K562 (cell line): ENCODE measurements at regions not wholly inside any gene's neighbourhood (a gene's known extent, or its start where the extent isn't known, plus 50 kb on each side); places are given as distances from the start of the nearest gene placed in this dataset.

ENCODE experiments used
- ARID4B ChIP-seq: sonication (generic); formaldehyde crosslinking; IDR thresholded peaks from 2 replicates; pipeline ENCODE4 v1.8.0; 2022; ENCODE audit warnings: mild to moderate bottlenecking, missing genetic modification reagents
- CHD2 ChIP-seq: IDR thresholded peaks from 2 replicates; pipeline ENCODE4 v1.6.1; 2011; ENCODE audit warnings: low read depth, low read length
- CTCF ChIP-seq, 3 experiments: IDR thresholded peaks in 2 of 3; conservative IDR thresholded peaks in 1 of 3; 2 replicates each; pipeline ENCODE4 v1.5.1; 2011 to 2012; ENCODE audit warnings: low read length in 3 of 3, mild to moderate bottlenecking in 3 of 3, control low read depth in 2 of 3, improper control_type of control experiment in 1 of 3, inconsistent platforms in 1 of 3, low read depth in 1 of 3, mixed read lengths in 1 of 3, moderate library complexity in 1 of 3; ENCODE audit not compliant: insufficient read depth in 2 of 3
- E4F1 ChIP-seq: fragments of 250-450 bp; sonication (Bioruptor Pico); IDR thresholded peaks from 2 replicates; pipeline ENCODE4 v1.5.0; 2021; ENCODE audit warnings: mild to moderate bottlenecking, borderline replicate concordance
- ELK3 ChIP-seq: fragments of 450-650 bp; formaldehyde crosslinking; IDR thresholded peaks from 2 replicates; pipeline ENCODE4 v1.4.0; 2020; ENCODE audit warnings: mild to moderate bottlenecking
- EZH2 ChIP-seq: IDR thresholded peaks from 2 replicates; pipeline ENCODE4 v1.6.1; 2012; ENCODE audit warnings: low read depth, mild to moderate bottlenecking, inconsistent platforms, low read length, borderline replicate concordance
- GABPA ChIP-seq: fragments of 200-800 bp; sonication (Bioruptor generic); conservative IDR thresholded peaks from 2 replicates; pipeline ENCODE4 v1.6.1; 2016; ENCODE audit warnings: low read depth, missing genetic modification characterization, missing compliant biosample characterization
- JUND ChIP-seq, 2 experiments: IDR thresholded peaks; 2 replicates in 1 of 2; 3 replicates in 1 of 2; pipeline ENCODE4 v1.6.1; 2011; ENCODE audit warnings: borderline replicate concordance in 2 of 2, low read depth in 2 of 2, low read length in 2 of 2, improper control_type of control experiment in 1 of 2, missing biosample characterization in 1 of 2, missing genetic modification characterization in 1 of 2, missing genetic modification reagents in 1 of 2
- MTA3 ChIP-seq: fragments of 450-650 bp; formaldehyde crosslinking; IDR thresholded peaks from 2 replicates; pipeline ENCODE4 v1.6.1; 2017; ENCODE audit warnings: mild to moderate bottlenecking, borderline replicate concordance
- RAD21 ChIP-seq, 2 experiments: fragments of 250-450 bp in 1 of 2; fragments of 450-650 bp in 1 of 2; sonication (Bioruptor Pico) in 1 of 2; formaldehyde crosslinking in 1 of 2; IDR thresholded peaks in 1 of 2; conservative IDR thresholded peaks in 1 of 2; 2 replicates each; pipeline versions ENCODE4 v1.4.0 to v1.8.0; 2020 to 2022; ENCODE audit warnings: mild to moderate bottlenecking in 2 of 2, moderate library complexity in 1 of 2
- RCOR1 ChIP-seq, 2 experiments: IDR thresholded peaks; 2 replicates each; pipeline ENCODE4 v1.6.1; 2012; ENCODE audit warnings: low read depth in 2 of 2, low read length in 2 of 2, borderline replicate concordance in 1 of 2, improper control_type of control experiment in 1 of 2
- TCF7 ChIP-seq: sonication (generic); IDR thresholded peaks from 2 replicates; pipeline ENCODE4 v1.6.1; 2016; ENCODE audit warnings: antibody characterized with exemption, borderline replicate concordance
- ZBTB8A ChIP-seq: fragments of 450-650 bp; IDR thresholded peaks from 2 replicates; pipeline ENCODE4 v1.6.1; 2018; ENCODE audit warnings: mild to moderate bottlenecking, moderate library complexity; ENCODE audit not compliant: partially characterized antibody
- ZNF561 ChIP-seq: fragments of 450-650 bp; formaldehyde crosslinking; conservative IDR thresholded peaks from 2 replicates; pipeline ENCODE4 v1.4.0; 2020; ENCODE audit warnings: mild to moderate bottlenecking, moderate library complexity

GRCh38 chr5:40312205-40312604, 367.5 kb upstream of the PTGER4 start:
- TF ChIP-seq ARID4B (no peak), CHD2 (no peak), EZH2 (no peak), E4F1 (no peak), JUND (IDR thresholded peaks at IDR 0.05; ENCODE audit: borderline replicate concordance, low read depth, low read length) (no peak), JUND (tag; IDR thresholded peaks at IDR 0.05; ENCODE audit: borderline replicate concordance, low read depth, low read length) (no peak), GABPA (no peak), ELK3 (CRISPR knock-in tag) (no peak), CTCF (IDR thresholded peaks at IDR 0.05 in 2 of 3, conservative IDR thresholded peaks at IDR 0.05 in 1 of 3; ENCODE audit: insufficient read depth in 2 of 3, low read depth in 1 of 3, low read length in 3 of 3) (no peak), RCOR1 (IDR thresholded peaks at IDR 0.05; ENCODE audit: borderline replicate concordance in 1 of 2, low read depth in 2 of 2, low read length in 2 of 2) (no peak), ZBTB8A (no peak), ZNF561 (CRISPR knock-in tag) (no peak), MTA3 (no peak), TCF7 (no peak), RAD21 (CRISPR knock-in tag; conservative IDR thresholded peaks at IDR 0.05 in 1 of 2, IDR thresholded peaks at IDR 0.05 in 1 of 2) (no peak)
